Breast epithelium (tissue), 3 donors: ENCODE measurements at regions not wholly inside any gene's neighbourhood (a gene's known extent, or its start where the extent isn't known, plus 50 kb on each side); places are given as distances from the start of the nearest gene placed in this dataset.

Experiments
- POLR2A ChIP-seq: fragments of 450-650 bp; IDR thresholded peaks from one replicate; pipeline ENCODE4 v1.6.1; 2016; ENCODE audit warnings: antibody characterized with exemption, mild to moderate bottlenecking, moderate library complexity
- TF ChIP-seq, protein P1 (sequence below), 3 donors: fragments of 450-650 bp; IDR thresholded peaks; one replicate each; pipeline ENCODE4 v1.5.1; 2016 to 2017; ENCODE audit warnings: antibody characterized with exemption in 3 of 3, mild to moderate bottlenecking in 3 of 3, moderate library complexity in 3 of 3

DNA sequence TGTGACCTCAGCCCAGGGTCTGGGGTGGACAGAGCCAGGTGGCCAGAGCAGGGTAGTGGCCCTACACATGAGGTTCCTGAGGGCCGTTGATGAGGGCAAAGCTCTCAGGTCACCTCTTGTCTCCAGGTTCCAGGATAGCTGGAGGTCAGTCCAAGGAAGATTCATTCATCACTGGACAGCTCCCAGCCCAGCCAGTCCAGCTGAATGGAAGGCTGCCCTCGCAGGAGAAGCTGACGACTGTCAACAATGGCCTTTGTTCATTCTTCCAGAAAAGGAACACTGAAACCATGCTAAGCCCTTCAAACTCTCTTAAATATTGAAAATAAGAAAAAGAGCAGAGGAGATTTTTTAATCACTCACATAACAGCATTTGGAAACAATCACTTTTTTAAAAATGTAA, 169.7 kb upstream of the TBCA start:
- TF ChIP-seq, protein P1, sequence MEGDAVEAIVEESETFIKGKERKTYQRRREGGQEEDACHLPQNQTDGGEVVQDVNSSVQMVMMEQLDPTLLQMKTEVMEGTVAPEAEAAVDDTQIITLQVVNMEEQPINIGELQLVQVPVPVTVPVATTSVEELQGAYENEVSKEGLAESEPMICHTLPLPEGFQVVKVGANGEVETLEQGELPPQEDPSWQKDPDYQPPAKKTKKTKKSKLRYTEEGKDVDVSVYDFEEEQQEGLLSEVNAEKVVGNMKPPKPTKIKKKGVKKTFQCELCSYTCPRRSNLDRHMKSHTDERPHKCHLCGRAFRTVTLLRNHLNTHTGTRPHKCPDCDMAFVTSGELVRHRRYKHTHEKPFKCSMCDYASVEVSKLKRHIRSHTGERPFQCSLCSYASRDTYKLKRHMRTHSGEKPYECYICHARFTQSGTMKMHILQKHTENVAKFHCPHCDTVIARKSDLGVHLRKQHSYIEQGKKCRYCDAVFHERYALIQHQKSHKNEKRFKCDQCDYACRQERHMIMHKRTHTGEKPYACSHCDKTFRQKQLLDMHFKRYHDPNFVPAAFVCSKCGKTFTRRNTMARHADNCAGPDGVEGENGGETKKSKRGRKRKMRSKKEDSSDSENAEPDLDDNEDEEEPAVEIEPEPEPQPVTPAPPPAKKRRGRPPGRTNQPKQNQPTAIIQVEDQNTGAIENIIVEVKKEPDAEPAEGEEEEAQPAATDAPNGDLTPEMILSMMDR (IDR thresholded peaks at IDR 0.05): no peak
- no peak for TF ChIP-seq POLR2A
